HEK293 (cell line): ENCODE measurements at regions not wholly inside any gene's neighbourhood (a gene's known extent, or its start where the extent isn't known, plus 50 kb on each side); places are given as distances from the start of the nearest gene placed in this dataset.
"Not testable (repeated sequence)": the region's sequence is repeated elsewhere in the genome, so short reads cannot be mapped to it uniquely, and the experiment has no call there.

ENCODE experiments used
- GLIS2 ChIP-seq: fragments of 450-650 bp; formaldehyde crosslinking; IDR thresholded peaks from 2 replicates; pipeline ENCODE4 v1.5.1; 2016; ENCODE audit warnings: missing biosample characterization, missing genetic modification characterization
- IKZF3 ChIP-seq: fragments of 450-650 bp; IDR thresholded peaks from 2 replicates; pipeline ENCODE4 v1.5.0; 2018; ENCODE audit warnings: missing biosample characterization, mild to moderate bottlenecking, missing genetic modification characterization, moderate library complexity
- KLF9 ChIP-seq: fragments of 450-650 bp; formaldehyde crosslinking; IDR thresholded peaks from 2 replicates; pipeline ENCODE4 v1.5.1; 2016; ENCODE audit warnings: missing biosample characterization, missing genetic modification characterization, low read depth
- TCF7L2 ChIP-seq: IDR thresholded peaks from 2 replicates; pipeline ENCODE4 v1.6.1; 2011; ENCODE audit warnings: low read depth, mild to moderate bottlenecking, inconsistent platforms, low read length, moderate library complexity, borderline replicate concordance
- ZNF121 ChIP-seq: fragments of 450-650 bp; formaldehyde crosslinking; IDR thresholded peaks from 2 replicates; pipeline ENCODE4 v1.5.1; 2016; ENCODE audit warnings: missing biosample characterization, missing genetic modification characterization
- ZNF510 ChIP-seq: fragments of 450-650 bp; formaldehyde crosslinking; IDR thresholded peaks from 2 replicates; pipeline ENCODE4 v1.5.1; 2018; ENCODE audit warnings: mild to moderate bottlenecking, missing genetic modification characterization, missing biosample characterization; ENCODE audit not compliant: insufficient replicate concordance
- ZNF600 ChIP-seq: fragments of 450-650 bp; formaldehyde crosslinking; IDR thresholded peaks from 2 replicates; pipeline ENCODE4 v1.5.1; 2016; ENCODE audit warnings: missing biosample characterization, missing genetic modification characterization
- ZNF629 ChIP-seq: fragments of 450-650 bp; formaldehyde crosslinking; IDR thresholded peaks from 2 replicates; pipeline ENCODE4 v1.5.1; 2017; ENCODE audit warnings: missing biosample characterization, missing genetic modification characterization
- ZNF677 ChIP-seq: fragments of 450-650 bp; IDR thresholded peaks from 2 replicates; pipeline ENCODE4 v1.5.0; 2018; ENCODE audit warnings: missing biosample characterization, mild to moderate bottlenecking, missing genetic modification characterization, moderate library complexity
- TF ChIP-seq, protein P1 (sequence below): fragments of 450-650 bp; formaldehyde crosslinking; IDR thresholded peaks from 2 replicates; pipeline ENCODE4 v1.5.1; 2016; ENCODE audit warnings: missing biosample characterization, missing genetic modification characterization
- TF ChIP-seq, protein P2 (sequence below): fragments of 450-650 bp; formaldehyde crosslinking; IDR thresholded peaks from 2 replicates; pipeline ENCODE4 v1.5.1; 2016; ENCODE audit warnings: missing biosample characterization, missing genetic modification characterization
- TF ChIP-seq, protein P3 (sequence below): fragments of 450-650 bp; formaldehyde crosslinking; IDR thresholded peaks from 2 replicates; pipeline ENCODE4 v1.5.1; 2016; ENCODE audit warnings: missing biosample characterization, missing genetic modification characterization

DNA sequence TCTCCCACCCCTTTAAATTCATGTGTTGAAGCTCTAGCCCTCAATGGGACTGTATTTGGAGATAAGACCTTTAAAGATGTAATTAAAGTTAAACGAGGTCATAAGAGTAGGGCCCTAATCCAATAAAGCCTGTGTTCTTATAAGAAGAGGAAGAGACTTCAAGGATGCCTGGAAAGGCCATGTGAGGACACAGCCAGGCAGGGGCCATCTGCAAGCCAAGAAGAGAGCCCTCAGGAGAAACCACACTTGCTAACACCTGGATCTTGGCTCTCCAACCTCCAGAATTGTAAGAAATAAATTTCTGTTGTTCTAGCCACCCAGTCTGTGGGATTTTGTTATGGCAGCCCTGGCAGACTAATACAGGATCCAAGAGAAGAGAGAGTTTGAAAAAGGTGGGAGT, 683.5 kb downstream of the TTLL7 start:
- not testable (repeated sequence) for TF ChIP-seq GLIS2 (tag by site-specific recombination); ZNF629 (tag by site-specific recombination); ZNF600 (tag by site-specific recombination); ZNF510; ZNF121 (tag by site-specific recombination); KLF9; ZNF677 (tag by site-specific recombination); IKZF3 (tag by site-specific recombination); TCF7L2
- TF ChIP-seq, protein P1, sequence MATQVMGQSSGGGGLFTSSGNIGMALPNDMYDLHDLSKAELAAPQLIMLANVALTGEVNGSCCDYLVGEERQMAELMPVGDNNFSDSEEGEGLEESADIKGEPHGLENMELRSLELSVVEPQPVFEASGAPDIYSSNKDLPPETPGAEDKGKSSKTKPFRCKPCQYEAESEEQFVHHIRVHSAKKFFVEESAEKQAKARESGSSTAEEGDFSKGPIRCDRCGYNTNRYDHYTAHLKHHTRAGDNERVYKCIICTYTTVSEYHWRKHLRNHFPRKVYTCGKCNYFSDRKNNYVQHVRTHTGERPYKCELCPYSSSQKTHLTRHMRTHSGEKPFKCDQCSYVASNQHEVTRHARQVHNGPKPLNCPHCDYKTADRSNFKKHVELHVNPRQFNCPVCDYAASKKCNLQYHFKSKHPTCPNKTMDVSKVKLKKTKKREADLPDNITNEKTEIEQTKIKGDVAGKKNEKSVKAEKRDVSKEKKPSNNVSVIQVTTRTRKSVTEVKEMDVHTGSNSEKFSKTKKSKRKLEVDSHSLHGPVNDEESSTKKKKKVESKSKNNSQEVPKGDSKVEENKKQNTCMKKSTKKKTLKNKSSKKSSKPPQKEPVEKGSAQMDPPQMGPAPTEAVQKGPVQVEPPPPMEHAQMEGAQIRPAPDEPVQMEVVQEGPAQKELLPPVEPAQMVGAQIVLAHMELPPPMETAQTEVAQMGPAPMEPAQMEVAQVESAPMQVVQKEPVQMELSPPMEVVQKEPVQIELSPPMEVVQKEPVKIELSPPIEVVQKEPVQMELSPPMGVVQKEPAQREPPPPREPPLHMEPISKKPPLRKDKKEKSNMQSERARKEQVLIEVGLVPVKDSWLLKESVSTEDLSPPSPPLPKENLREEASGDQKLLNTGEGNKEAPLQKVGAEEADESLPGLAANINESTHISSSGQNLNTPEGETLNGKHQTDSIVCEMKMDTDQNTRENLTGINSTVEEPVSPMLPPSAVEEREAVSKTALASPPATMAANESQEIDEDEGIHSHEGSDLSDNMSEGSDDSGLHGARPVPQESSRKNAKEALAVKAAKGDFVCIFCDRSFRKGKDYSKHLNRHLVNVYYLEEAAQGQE (tag by site-specific recombination) = not testable (repeated sequence)
- TF ChIP-seq, protein P2, sequence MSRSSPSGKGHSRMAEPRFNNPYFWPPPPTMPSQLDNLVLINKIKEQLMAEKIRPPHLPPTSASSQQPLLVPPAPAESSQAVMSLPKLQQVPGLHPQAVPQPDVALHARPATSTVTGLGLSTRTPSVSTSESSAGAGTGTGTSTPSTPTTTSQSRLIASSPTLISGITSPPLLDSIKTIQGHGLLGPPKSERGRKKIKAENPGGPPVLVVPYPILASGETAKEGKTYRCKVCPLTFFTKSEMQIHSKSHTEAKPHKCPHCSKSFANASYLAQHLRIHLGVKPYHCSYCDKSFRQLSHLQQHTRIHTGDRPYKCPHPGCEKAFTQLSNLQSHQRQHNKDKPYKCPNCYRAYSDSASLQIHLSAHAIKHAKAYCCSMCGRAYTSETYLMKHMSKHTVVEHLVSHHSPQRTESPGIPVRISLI (tag by site-specific recombination) = not testable (repeated sequence)
- TF ChIP-seq, protein P3, sequence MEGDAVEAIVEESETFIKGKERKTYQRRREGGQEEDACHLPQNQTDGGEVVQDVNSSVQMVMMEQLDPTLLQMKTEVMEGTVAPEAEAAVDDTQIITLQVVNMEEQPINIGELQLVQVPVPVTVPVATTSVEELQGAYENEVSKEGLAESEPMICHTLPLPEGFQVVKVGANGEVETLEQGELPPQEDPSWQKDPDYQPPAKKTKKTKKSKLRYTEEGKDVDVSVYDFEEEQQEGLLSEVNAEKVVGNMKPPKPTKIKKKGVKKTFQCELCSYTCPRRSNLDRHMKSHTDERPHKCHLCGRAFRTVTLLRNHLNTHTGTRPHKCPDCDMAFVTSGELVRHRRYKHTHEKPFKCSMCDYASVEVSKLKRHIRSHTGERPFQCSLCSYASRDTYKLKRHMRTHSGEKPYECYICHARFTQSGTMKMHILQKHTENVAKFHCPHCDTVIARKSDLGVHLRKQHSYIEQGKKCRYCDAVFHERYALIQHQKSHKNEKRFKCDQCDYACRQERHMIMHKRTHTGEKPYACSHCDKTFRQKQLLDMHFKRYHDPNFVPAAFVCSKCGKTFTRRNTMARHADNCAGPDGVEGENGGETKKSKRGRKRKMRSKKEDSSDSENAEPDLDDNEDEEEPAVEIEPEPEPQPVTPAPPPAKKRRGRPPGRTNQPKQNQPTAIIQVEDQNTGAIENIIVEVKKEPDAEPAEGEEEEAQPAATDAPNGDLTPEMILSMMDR (tag by site-specific recombination) = not testable (repeated sequence)
